SU-DHL-6 (cell line): ENCODE measurements at regions not wholly inside any gene's neighbourhood (a gene's known extent, or its start where the extent isn't known, plus 50 kb on each side); places are given as distances from the start of the nearest gene placed in this dataset.

Source experiments
- H2AFZ ChIP-seq: fragments of 200-600 bp; sonication (generic); 2 replicates; pipeline ENCODE4 v1.6.1; 2014; ENCODE audit warnings: low read depth, mild to moderate bottlenecking, moderate library complexity, mixed read lengths, antibody characterized with exemption, low read length; ENCODE audit not compliant: severe bottlenecking
- H3F3A ChIP-seq: fragments of 200-600 bp; shearing (Covaris generic); 2 replicates; pipeline ENCODE4 v1.6.0; 2016; ENCODE audit warnings: antibody characterized with exemption, mild to moderate bottlenecking; ENCODE audit not compliant: insufficient read depth
- H3K27ac ChIP-seq: fragments of 200-600 bp; sonication (generic); 2 replicates; pipeline ENCODE4 v1.5.1; 2016; ENCODE audit warnings: low read depth, mild to moderate bottlenecking, low read length, moderate library complexity, mixed read lengths
- H3K27me3 ChIP-seq: fragments of 200-600 bp; sonication (generic), shearing (Covaris generic); 2 replicates; pipeline ENCODE4 v1.6.0; 2014; ENCODE audit warnings: mild to moderate bottlenecking, low read length
- H3K36me3 ChIP-seq: fragments of 200-600 bp; sonication (generic); 2 replicates; pipeline ENCODE4 v1.6.1; 2014; ENCODE audit warnings: mild to moderate bottlenecking, low read length, mixed read lengths
- H3K4me2 ChIP-seq: fragments of 300-600, 200-600 bp; shearing (Covaris generic), sonication (generic); 2 replicates; pipeline ENCODE4 v1.6.0; 2014; ENCODE audit warnings: low read length, low read depth, mild to moderate bottlenecking; ENCODE audit not compliant: poor library complexity, severe bottlenecking
- H3K4me3 ChIP-seq: fragments of 200-600 bp; sonication (generic); 2 replicates; pipeline ENCODE4 v1.5.1; 2014; ENCODE audit warnings: antibody characterized with exemption, low read length, mild to moderate bottlenecking, mixed read lengths; ENCODE audit not compliant: insufficient read depth, poor library complexity, severe bottlenecking
- H3K79me2 ChIP-seq: fragments of 200-600 bp; sonication (generic); 2 replicates; pipeline ENCODE4 v1.6.1; 2014; ENCODE audit warnings: mild to moderate bottlenecking, low read length, moderate library complexity; ENCODE audit not compliant: insufficient read depth
- H3K9ac ChIP-seq: fragments of 200-600 bp; sonication (generic); 2 replicates; pipeline ENCODE4 v1.7.0; 2014; ENCODE audit warnings: mild to moderate bottlenecking, low read length
- H3K9me2 ChIP-seq: fragments of 200-600 bp; sonication (generic); replicated peaks from 2 replicates; pipeline ENCODE4 v1.6.1; 2014; ENCODE audit warnings: low read length; ENCODE audit not compliant: insufficient read depth
- H3K9me3 ChIP-seq: fragments of 200-600 bp; sonication (generic); 2 replicates; pipeline ENCODE4 v1.6.1; 2014; ENCODE audit warnings: low read length, mixed read lengths; ENCODE audit not compliant: insufficient read depth
- H4K20me1 ChIP-seq: fragments of 200-600 bp; sonication (generic); 2 replicates; pipeline ENCODE4 v1.6.1; 2014; ENCODE audit warnings: low read depth, mild to moderate bottlenecking, antibody characterized with exemption, low read length, moderate library complexity, mixed read lengths
- EZH2phosphoT487 ChIP-seq: fragments of 200-600 bp; sonication (generic), shearing (Covaris generic); conservative IDR thresholded peaks from 2 replicates; pipeline ENCODE4 v1.6.1; 2018; ENCODE audit warnings: mild to moderate bottlenecking, antibody characterized with exemption, low read length, moderate library complexity, mixed read lengths
- TF ChIP-seq, protein P1 (sequence below): fragments of 200-600 bp; sonication (generic); IDR thresholded peaks from one replicate; pipeline ENCODE4 v1.5.1; 2017; ENCODE audit warnings: antibody characterized with exemption, mild to moderate bottlenecking, low read length, moderate library complexity; ENCODE audit not compliant: insufficient read depth, poor library complexity, severe bottlenecking

DNA sequence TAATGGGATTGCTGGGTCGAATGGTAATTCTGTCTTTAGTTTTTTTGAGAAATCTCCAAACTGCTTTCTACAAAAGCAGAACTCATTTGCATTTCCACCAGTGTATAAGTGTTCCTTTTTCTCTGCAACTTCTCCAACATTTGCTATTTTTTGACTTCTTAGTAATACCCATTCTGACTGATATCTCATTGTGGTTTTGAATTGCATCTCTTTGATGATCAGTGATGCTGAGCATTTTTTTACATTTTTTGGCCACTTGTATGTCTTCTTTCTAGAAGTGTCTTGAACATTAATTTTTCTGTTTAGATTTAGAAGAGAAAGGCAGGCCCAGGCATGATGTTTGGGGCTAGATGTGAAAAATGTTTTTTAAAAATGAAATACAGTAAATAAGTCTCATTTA, 553.1 kb upstream of the MAN1A1 start:
- Histone ChIP-seq H3K79me2 (no peaks in the 10 kb centered on the region), H3K9me3 (no peaks in the 10 kb centered on the region), H3K27ac (no peak overlapping the region), H3K9me2 (no peaks in the 10 kb centered on the region), H3F3A (no peaks in the 10 kb centered on the region), H4K20me1 (no peaks in the 10 kb centered on the region), H2AFZ (no peak overlapping the region), H3K27me3 (no peaks in the 10 kb centered on the region), H3K4me2 (no peak overlapping the region), H3K9ac (no peak overlapping the region), H3K36me3 (no peaks in the 10 kb centered on the region), H3K4me3 (no peak overlapping the region)
- TF ChIP-seq, protein P1, sequence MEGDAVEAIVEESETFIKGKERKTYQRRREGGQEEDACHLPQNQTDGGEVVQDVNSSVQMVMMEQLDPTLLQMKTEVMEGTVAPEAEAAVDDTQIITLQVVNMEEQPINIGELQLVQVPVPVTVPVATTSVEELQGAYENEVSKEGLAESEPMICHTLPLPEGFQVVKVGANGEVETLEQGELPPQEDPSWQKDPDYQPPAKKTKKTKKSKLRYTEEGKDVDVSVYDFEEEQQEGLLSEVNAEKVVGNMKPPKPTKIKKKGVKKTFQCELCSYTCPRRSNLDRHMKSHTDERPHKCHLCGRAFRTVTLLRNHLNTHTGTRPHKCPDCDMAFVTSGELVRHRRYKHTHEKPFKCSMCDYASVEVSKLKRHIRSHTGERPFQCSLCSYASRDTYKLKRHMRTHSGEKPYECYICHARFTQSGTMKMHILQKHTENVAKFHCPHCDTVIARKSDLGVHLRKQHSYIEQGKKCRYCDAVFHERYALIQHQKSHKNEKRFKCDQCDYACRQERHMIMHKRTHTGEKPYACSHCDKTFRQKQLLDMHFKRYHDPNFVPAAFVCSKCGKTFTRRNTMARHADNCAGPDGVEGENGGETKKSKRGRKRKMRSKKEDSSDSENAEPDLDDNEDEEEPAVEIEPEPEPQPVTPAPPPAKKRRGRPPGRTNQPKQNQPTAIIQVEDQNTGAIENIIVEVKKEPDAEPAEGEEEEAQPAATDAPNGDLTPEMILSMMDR = no peak
- TF ChIP-seq EZH2phosphoT487 = no peak

DNA sequence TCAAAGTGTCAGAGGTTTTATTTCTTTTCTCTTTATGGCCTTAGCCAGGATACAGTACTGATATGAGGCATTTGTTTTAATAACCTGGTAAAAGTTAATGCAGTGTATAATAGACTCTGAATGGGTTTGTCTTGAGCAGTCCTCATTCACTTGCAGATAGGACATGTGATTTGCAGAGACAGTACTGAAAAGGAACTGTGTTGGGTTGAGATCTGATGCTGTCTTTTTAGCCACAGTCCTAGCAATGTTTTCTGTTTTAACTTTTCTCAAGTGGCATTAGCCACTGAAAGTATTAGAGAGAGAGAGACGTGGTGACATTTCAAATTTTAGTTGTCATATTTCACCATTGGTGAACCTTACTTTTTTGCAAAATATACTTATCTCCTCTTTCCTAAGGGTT, 547.2 kb upstream of the MAN1A1 start:
- no peak for TF ChIP-seq EZH2phosphoT487
- TF ChIP-seq, protein P1 = no peak
- Histone ChIP-seq H3K9me3 (no peaks in the 10 kb centered on the region), H3K79me2 (no peaks in the 10 kb centered on the region)

DNA sequence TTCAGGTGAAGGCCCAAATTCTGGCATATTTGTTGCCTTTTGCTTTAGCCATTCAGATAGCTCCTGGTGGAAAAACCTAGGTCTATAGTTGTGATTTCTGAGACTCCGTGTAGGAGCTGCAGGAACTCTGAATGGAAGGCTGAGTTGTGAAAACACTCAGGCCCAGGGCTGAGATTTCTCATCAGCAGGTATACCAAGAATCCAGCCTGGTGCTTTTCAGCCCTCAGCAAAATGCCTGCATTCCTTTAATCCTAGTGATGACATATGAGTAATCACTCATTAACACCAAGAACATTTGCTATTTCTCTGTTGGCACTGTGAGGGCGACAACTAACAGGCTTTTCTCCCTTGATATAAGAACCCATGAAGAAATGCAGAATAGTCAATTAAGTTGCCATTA, 546.1 kb upstream of the MAN1A1 start:
- H3K4me3 ChIP-seq = no peak overlapping the region
- H2AFZ ChIP-seq = no peak overlapping the region
- no peaks in the 10 kb centered on the region for H3K36me3 ChIP-seq
- H3K79me2 ChIP-seq = no peaks in the 10 kb centered on the region
- no peak overlapping the region for H3K4me2 ChIP-seq
- H3K9me3 ChIP-seq = no peaks in the 10 kb centered on the region
- H3K27me3 ChIP-seq = no peaks in the 10 kb centered on the region
- no peaks in the 10 kb centered on the region for H4K20me1 ChIP-seq
- TF ChIP-seq, protein P1 = no peak
- TF ChIP-seq EZH2phosphoT487 = no peak
- no peaks in the 10 kb centered on the region for H3K9me2 ChIP-seq
- no peaks in the 10 kb centered on the region for H3F3A ChIP-seq
- H3K27ac ChIP-seq = no peak overlapping the region
- H3K9ac ChIP-seq = no peak overlapping the region

More for the DNA sequence above, 547.2 kb upstream of the MAN1A1 start:
- Histone ChIP-seq H3K36me3 (no peaks in the 10 kb centered on the region), H3K27me3 (no peaks in the 10 kb centered on the region), H3K9me2 (no peaks in the 10 kb centered on the region), H3K9ac (no peak overlapping the region), H3F3A (no peaks in the 10 kb centered on the region), H4K20me1 (no peaks in the 10 kb centered on the region), H2AFZ (no peak overlapping the region), H3K4me2 (no peak overlapping the region), H3K4me3 (no peak overlapping the region), H3K27ac (no peak overlapping the region)

DNA sequence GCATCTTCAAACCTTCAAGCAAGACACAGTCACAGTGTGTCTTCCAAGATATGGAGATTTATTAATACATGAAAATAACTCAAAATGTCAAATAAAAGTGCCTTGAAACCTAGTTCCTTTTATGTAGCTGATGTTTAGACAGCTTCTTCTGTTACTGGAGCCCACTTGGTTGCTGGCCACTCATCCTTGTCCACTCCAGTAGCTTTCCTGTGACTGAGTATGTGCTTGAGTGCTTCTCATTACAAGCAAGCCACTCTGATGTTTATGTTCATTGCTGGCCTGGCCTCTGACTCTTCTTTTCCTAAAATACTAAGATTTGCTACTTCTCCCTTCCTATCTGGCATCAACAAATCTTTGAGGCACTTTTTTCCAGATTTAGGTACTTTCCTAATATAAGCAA, 545.2 kb upstream of the MAN1A1 start:
- Histone ChIP-seq H3K4me3 (no peak overlapping the region), H3F3A (no peaks in the 10 kb centered on the region), H2AFZ (no peak overlapping the region), H3K27ac (no peak overlapping the region), H4K20me1 (no peaks in the 10 kb centered on the region), H3K9me2 (no peaks in the 10 kb centered on the region), H3K36me3 (no peaks in the 10 kb centered on the region), H3K79me2 (no peaks in the 10 kb centered on the region), H3K4me2 (no peak overlapping the region), H3K9me3 (no peaks in the 10 kb centered on the region), H3K27me3 (no peaks in the 10 kb centered on the region), H3K9ac (no peak overlapping the region)
- TF ChIP-seq, protein P1 = no peak
